Stimulated activated naive CD8-positive, alpha-beta T cell treated with anti-CD3 and anti-CD28 coated beads, Interleukin-15, amount 100 ng/mL, for 72 hours (primary cell): ENCODE measurements at regions not wholly inside any gene's neighbourhood (a gene's known extent, or its start where the extent isn't known, plus 50 kb on each side); places are given as distances from the start of the nearest gene placed in this dataset.

Experiments used
- ATAC-seq: fragments of 150-1000 bp; cut with Tn5 transposase; 2 replicates; pipeline ENCODE4 v1.10.0; 2021; ENCODE audit warnings: mild to moderate bottlenecking, moderate library complexity
- DNase-seq, 2 donors: peaks; one replicate each; pipeline ENCODE4 v3.0.0; 2021 to 2022
- H3K27ac Mint-ChIP-seq, 2 donors: one replicate each; pipeline ENCODE4 v1.8.0; 2022; ENCODE audit warnings: mild to moderate bottlenecking in 2 of 2, mixed read lengths in 2 of 2, moderate library complexity in 2 of 2
- H3K27me3 Mint-ChIP-seq: one replicate; pipeline ENCODE4 v1.8.0; 2022; ENCODE audit warnings: mixed read lengths
- H3K4me1 Mint-ChIP-seq: one replicate; pipeline ENCODE4 v1.8.0; 2022; ENCODE audit warnings: mild to moderate bottlenecking, mixed read lengths
- H3K4me3 Mint-ChIP-seq, 2 donors: one replicate each; pipeline ENCODE4 v1.8.0; 2022; ENCODE audit warnings: mild to moderate bottlenecking in 2 of 2, mixed read lengths in 2 of 2, moderate library complexity in 1 of 2
- H3K9me3 Mint-ChIP-seq, 2 donors: one replicate each; pipeline ENCODE4 v1.8.0; 2022; ENCODE audit warnings: mixed read lengths in 2 of 2

DNA sequence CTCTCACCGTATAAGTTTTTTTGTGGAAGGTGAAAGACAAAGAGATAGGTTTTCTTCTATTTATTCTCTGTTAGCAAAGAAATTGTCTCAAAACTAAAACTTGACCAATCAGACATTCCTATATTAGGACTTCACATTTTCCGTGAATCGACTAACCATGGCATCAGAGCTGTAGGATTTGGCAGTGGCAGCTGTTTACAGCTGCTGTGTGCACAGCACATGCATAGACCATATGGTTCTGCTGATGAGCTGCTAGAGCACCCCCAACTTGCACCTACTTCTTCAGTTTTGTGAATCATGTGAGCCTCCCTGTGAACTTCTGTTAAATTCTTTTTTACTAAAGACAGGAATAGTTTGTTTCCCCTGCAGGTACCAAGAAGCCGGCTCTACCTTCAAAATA, 157.9 kb downstream of the RFX6 start:
- H3K9me3 Mint-ChIP-seq: peaks cover 0 to 15% of the 10 kb centered on the region in 2 donors
- no peak overlapping the region for H3K27ac Mint-ChIP-seq
- DNase-seq (no peak), ATAC-seq (no peak)
- no peaks in the 10 kb centered on the region for H3K4me1 Mint-ChIP-seq
- no peak overlapping the region for H3K4me3 Mint-ChIP-seq
- no peaks in the 10 kb centered on the region for H3K27me3 Mint-ChIP-seq

DNA sequence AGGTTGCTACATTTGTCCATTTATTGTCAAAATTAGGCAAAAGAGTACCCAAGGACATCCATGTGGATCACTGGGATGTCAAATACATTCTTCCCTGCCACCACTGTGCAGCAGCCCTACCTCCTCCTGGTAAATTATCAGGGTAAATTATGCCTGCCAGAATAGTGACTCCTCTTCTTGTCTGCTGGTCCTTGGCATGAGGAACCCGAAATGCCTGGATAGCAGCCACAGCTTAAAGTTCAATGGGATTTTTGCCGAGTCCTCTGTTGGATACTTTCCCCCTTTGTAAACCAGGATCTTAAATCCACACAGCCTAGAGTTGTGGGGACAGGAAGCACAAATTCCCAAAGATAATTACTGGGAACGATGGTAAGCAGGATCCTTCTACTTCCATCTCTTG, 173.3 kb downstream of the RFX6 start:
- DNase-seq (no peak), ATAC-seq (no peak)
- peaks cover 6 to 32% of the 10 kb centered on the region in 2 donors for H3K9me3 Mint-ChIP-seq
- H3K27ac Mint-ChIP-seq: no peak overlapping the region
- no peaks in the 10 kb centered on the region for H3K27me3 Mint-ChIP-seq
- no peaks in the 10 kb centered on the region for H3K4me1 Mint-ChIP-seq
- no peak overlapping the region for H3K4me3 Mint-ChIP-seq

DNA sequence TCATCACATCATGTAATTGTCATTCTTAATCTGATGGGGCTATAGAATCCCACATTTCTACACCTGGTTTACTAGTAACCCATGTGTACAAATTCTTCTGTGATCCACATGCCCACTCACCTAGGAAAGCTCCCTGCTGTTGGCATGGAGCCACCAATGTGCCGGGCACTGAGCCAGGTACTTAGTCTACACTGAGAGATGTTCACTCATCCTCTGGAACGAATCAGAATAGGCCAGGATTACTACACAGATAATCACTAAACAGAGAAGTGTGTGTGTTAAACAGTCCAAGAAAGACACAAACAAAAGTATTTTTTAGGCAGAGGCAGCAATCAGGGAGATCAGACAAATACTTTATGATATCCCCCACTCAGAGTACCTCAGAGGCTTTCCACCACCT, 193.2 kb upstream of the VGLL2 start:
- H3K4me3 Mint-ChIP-seq: no peak overlapping the region

DNA sequence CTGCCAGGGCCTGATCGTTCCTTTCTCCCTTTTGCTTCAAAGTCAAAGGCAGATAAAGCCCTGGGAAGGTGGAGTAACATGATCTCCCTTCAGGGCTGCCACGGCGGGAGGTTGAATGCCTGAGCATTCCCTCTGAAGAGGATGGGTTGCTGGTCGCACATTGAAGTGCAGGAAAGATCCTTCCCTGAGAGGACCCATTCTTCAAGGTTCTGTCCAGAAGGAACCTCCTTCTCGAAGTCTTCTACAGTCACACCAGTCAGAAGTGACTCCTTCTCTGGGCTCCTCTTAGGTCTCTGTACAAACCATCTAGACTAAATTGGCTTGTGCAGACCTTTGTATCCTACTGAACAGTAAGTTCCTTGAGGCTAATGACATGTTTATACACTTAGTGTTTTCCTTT, 192.6 kb upstream of the VGLL2 start:
- ATAC-seq (no peak), DNase-seq (no peak)
- H3K4me3 Mint-ChIP-seq: no peak overlapping the region
- H3K27ac Mint-ChIP-seq: no peak overlapping the region
- peaks cover 0 to 6% of the 10 kb centered on the region in 2 donors for H3K9me3 Mint-ChIP-seq
- H3K4me1 Mint-ChIP-seq: no peaks in the 10 kb centered on the region
- H3K27me3 Mint-ChIP-seq: peaks cover 7% of the 10 kb centered on the region

More for the DNA sequence above, 193.2 kb upstream of the VGLL2 start:
- DNase-seq (no peak), ATAC-seq (no peak)
- H3K4me1 Mint-ChIP-seq: no peaks in the 10 kb centered on the region
- H3K9me3 Mint-ChIP-seq: peaks cover 0 to 6% of the 10 kb centered on the region in 2 donors
- peaks cover 7% of the 10 kb centered on the region for H3K27me3 Mint-ChIP-seq
- no peak overlapping the region for H3K27ac Mint-ChIP-seq

DNA sequence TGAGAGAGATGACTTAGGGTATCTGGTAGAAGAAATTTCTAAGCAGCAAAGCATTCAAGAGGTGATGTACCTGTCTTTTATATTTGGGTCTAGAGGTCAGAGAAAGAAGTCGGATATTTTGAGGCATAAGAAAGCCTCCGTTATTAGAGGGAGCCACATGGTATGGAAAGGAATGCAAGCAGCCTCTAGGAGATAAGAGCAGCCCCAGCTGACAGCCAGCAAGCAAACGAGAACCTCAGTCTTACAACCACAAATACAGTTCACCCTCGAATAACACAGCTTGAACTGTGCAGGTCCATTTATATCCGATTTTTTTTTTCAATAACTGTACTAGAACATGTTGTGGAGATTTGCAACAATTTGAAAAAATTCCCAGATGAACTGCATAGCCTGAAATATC, 190.7 kb upstream of the VGLL2 start:
- Mint-ChIP-seq H3K4me1 (no peaks in the 10 kb centered on the region), H3K4me3 (no peak overlapping the region), H3K9me3 (peaks cover 0 to 6% of the 10 kb centered on the region in 2 donors), H3K27ac (no peak overlapping the region), H3K27me3 (peaks cover 7% of the 10 kb centered on the region)
- DNase-seq (no peak), ATAC-seq (no peak)

DNA sequence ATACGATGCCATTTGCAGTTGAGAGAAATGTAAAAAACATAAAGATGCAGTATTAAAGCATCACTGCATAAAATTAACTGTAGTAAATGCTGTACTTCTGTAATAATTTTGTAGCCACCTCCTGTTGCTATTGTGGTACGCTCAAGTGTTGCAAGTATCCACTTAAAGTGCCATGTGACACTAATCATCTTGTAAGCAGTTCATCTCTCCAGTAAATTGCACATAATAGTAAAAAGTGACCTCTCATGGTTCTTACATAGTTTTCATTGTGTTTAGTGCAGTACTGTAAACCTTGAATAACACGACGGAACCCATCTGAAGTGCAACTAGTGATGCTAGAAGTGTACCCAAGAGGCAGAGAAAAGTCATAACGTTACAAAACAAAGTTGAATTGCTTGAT, 190.1 kb upstream of the VGLL2 start:
- peaks cover 7% of the 10 kb centered on the region for H3K27me3 Mint-ChIP-seq
- no peak for ATAC-seq
- no peak for DNase-seq
- H3K4me3 Mint-ChIP-seq: no peak overlapping the region
- H3K9me3 Mint-ChIP-seq: peaks cover 0 to 6% of the 10 kb centered on the region in 2 donors
- no peaks in the 10 kb centered on the region for H3K4me1 Mint-ChIP-seq
- H3K27ac Mint-ChIP-seq: no peak overlapping the region

DNA sequence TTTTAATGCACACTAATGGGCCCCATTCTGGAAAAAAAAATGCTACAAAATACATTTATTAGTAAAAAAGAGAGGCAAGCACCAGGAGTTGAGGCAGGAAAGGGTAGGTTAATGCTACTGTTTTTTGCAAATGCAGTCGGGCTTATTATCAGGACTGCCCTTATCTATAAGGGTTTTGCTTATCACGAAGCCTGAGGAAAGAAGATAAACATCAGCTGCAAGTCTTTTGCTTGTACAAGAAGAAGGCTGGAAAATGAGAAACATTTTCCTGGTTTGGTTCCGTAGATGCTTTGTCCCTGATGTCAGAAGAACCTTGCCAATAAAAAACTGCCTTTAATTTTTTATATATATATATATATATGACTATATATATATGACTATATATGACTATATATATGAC, 189.3 kb upstream of the VGLL2 start:
- no peak for ATAC-seq
- H3K4me3 Mint-ChIP-seq: no peak overlapping the region
- DNase-seq: no peak
- H3K27ac Mint-ChIP-seq: no peak overlapping the region
- no peaks in the 10 kb centered on the region for H3K4me1 Mint-ChIP-seq
- peaks cover 7% of the 10 kb centered on the region for H3K27me3 Mint-ChIP-seq
- H3K9me3 Mint-ChIP-seq: peaks cover 0 to 6% of the 10 kb centered on the region in 2 donors

DNA sequence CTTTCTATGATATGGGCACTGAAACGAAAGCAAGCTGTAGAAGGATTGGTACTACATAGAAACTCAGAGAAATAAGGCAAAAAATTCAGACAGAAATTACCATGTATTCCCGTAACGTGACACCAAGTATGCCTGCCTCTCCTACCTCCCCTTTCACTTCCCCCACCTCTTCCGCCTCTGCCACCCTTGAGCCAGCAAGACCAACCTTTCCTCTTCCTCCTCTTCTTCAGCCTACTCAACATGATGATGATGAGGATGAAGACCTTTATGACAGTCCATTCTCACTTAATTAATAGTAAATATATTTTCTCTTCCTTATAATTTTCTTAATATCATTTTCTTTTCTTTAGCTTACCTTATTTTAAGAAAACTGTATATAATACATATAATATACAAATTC, 188.1 kb upstream of the VGLL2 start:
- Mint-ChIP-seq H3K9me3 (peaks cover 0 to 6% of the 10 kb centered on the region in 2 donors), H3K4me3 (no peak overlapping the region), H3K27ac (no peak overlapping the region), H3K27me3 (peaks cover 7% of the 10 kb centered on the region), H3K4me1 (no peaks in the 10 kb centered on the region)
- DNase-seq: no peak
- ATAC-seq: no peak

DNA sequence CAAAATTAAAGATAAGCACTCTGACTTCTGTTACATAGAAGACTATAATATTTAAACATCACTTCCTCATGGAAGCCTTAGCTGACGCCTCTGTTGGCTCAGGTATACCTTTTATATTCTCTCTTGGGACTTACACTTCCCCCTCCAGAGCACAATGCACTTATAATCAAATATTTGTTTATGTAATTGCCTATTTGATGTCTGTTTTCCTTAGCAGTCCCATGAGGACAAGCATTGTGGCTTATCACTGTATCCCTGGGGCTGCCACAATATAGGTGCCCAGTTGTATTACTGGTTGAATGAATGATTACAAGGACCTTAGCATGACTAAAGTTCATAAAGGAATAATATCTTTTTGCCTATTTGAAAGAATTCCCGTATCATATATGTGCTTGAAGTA, 186.7 kb upstream of the VGLL2 start:
- ATAC-seq (no peak), DNase-seq (no peak)
- no peak overlapping the region for H3K4me3 Mint-ChIP-seq
- peaks cover 0 to 13% of the 10 kb centered on the region in 2 donors for H3K9me3 Mint-ChIP-seq
- H3K27me3 Mint-ChIP-seq: peaks cover 7% of the 10 kb centered on the region
- H3K4me1 Mint-ChIP-seq: no peaks in the 10 kb centered on the region
- H3K27ac Mint-ChIP-seq: no peak overlapping the region

DNA sequence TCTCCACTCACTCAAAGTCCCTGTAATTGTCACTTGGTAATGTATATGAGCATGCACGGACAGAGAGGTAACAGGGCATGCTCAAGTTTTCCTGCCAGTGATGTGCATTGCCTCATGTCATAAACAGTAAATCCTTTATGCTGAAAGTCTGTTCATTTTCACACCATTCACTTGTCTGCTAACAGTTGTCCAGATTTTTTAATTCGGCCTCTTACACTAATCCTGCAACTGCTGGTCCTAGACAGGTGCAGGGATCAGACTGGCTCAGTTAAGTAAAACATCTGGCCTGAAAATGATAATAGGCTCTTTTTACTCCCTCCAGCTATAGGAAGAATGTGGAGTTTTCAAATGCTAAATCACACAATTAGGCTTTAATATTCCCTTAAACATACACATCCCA, 185.4 kb upstream of the VGLL2 start:
- Mint-ChIP-seq H3K27ac (no peak overlapping the region), H3K4me1 (no peaks in the 10 kb centered on the region)
- ATAC-seq: no peak

DNA sequence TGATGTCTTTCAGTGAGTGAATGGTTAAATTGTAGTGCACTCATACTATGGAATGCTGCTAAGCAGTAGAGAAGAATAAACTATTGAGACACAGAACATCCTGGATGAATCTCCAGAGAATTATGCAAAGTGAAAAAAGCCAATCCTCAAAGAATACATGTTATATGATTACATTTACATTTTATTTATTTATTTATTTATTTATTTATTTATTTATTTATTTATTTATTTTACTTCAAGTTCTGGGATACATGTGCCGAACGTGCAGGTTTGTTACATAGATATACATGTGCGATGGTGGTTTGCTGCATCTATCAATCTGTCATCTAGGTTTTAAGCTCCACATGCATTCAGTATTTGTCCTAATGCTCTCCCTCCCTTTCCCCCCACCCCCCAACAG, 175.8 kb upstream of the VGLL2 start:
- Mint-ChIP-seq H3K4me1 (no peaks in the 10 kb centered on the region), H3K4me3 (no peak overlapping the region), H3K27me3 (no peaks in the 10 kb centered on the region), H3K9me3 (peaks cover 0 to 7% of the 10 kb centered on the region in 2 donors), H3K27ac (no peak overlapping the region)
- ATAC-seq (no peak), DNase-seq (no peak)

More for the DNA sequence above, 185.4 kb upstream of the VGLL2 start:
- no peak overlapping the region for H3K4me3 Mint-ChIP-seq
- peaks cover 7% of the 10 kb centered on the region for H3K27me3 Mint-ChIP-seq
- peaks cover 0 to 14% of the 10 kb centered on the region in 2 donors for H3K9me3 Mint-ChIP-seq
- no peak for DNase-seq

DNA sequence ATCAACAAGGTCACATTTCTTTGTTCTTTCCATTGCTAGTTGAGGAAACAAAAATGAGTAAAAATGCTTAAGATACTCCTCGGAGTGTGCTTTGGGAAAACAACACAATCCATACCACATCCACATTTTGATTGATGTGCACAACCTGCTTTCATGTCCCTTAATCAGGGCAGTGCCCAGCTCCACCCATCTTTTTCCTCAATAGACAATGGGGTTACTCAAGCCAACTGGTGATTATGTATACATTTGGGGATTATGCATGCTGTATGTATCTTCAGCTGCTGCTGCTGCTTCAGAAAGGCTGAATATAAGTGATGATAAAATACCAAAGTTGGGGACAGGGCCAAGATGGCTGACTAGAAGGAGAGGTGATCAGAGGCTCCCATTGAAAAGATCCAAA, 155.2 kb upstream of the VGLL2 start:
- no peaks in the 10 kb centered on the region for H3K27me3 Mint-ChIP-seq
- DNase-seq: no peak
- H3K9me3 Mint-ChIP-seq: peaks cover 8 to 22% of the 10 kb centered on the region in 2 donors
- H3K4me1 Mint-ChIP-seq: no peaks in the 10 kb centered on the region
- peak overlapping the region in 1 of 2 donors; percentile 52 for H3K27ac Mint-ChIP-seq
- no peak overlapping the region for H3K4me3 Mint-ChIP-seq
- ATAC-seq: no peak

DNA sequence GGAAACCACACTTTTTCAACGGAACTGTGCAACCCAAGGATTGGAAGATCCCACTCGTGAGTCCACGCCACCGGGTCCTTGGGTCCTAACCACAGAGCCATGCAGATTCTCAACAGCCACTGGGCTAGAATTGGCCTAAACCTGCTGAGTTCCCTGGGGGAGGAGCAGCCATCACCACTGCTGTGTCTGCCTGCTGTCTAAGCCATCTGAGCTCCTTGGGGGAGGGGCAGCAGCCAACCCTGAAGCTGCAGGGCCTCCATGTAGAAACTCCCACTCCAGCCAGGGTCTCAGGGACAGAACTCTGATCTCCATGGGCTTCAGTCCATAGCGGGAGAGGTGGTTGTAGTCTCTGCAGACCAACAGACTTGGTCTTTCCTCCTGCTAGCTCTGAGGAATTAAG, 154.6 kb upstream of the VGLL2 start:
- no peaks in the 10 kb centered on the region for H3K4me1 Mint-ChIP-seq
- no peak for DNase-seq
- ATAC-seq: no peak
- H3K9me3 Mint-ChIP-seq: peaks cover 8 to 22% of the 10 kb centered on the region in 2 donors
- H3K27ac Mint-ChIP-seq: no peak overlapping the region
- no peak overlapping the region for H3K4me3 Mint-ChIP-seq
- no peaks in the 10 kb centered on the region for H3K27me3 Mint-ChIP-seq

DNA sequence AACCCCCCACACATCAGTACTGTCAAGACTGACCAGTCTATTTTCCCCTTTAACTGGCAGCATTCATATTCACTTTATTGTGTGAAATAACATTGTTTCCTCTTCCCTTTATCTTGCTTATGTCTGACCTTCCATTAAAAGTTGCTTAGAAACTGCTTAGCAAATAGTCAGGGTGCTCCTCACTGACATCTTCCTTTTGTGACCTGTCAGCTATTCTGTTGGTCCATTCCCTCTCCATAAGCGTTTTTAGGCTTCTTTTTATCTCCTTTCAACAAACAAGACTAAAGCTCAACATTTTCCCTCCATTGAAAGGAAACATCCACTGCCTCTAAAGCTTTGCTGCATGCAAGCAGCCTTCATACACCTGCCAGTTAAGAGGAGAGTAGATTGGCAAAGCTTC, 147.7 kb upstream of the VGLL2 start:
- Mint-ChIP-seq H3K4me1 (no peaks in the 10 kb centered on the region), H3K4me3 (no peak overlapping the region), H3K9me3 (peaks cover 9 to 27% of the 10 kb centered on the region in 2 donors), H3K27me3 (no peaks in the 10 kb centered on the region), H3K27ac (no peak overlapping the region)
- ATAC-seq: no peak
- no peak for DNase-seq

DNA sequence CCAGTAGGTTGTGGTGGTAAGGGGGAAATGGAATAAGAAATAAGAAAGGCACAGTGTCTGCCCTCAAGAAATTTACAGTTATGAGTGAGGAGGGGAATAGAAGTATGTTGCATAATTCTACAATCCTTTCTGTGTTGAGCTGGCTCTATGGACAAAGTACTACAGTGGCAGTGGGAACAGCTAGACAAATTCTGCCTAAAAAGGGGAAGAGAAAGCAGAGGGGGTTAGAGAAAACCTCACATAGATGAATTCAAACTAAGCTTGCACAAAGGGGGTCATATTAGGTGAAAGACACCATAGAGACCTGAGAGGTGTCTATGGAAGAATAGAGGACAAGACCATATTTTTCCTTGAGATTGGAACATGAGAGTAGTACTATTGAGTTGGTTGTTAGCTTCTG, 146.9 kb upstream of the VGLL2 start:
- Mint-ChIP-seq H3K4me1 (no peaks in the 10 kb centered on the region), H3K27me3 (no peaks in the 10 kb centered on the region), H3K4me3 (no peak overlapping the region), H3K27ac (no peak overlapping the region), H3K9me3 (peaks cover 9 to 19% of the 10 kb centered on the region in 2 donors)
- DNase-seq: no peak
- ATAC-seq: no peak

DNA sequence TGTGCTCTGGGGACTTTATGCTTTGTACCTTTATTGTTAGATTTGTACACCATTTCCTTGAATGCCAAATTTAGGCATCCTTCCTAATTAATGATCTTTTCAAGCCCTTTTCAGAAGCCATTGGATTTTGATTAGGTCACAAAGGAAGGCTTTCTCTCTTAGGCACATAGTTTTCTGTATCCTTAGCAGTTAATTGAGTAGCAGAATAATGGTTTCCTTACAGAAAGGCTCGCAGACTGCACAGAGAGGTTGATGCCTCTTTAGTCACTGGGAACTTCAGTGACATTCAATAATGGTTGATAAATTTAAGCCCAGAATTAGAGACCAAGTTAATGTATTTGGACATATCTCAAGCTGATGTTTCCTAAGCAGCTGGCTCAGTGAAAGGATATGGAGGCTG, 139.1 kb upstream of the VGLL2 start:
- no peak for DNase-seq
- no peak overlapping the region for H3K27ac Mint-ChIP-seq
- H3K4me1 Mint-ChIP-seq: no peaks in the 10 kb centered on the region
- no peak overlapping the region for H3K4me3 Mint-ChIP-seq
- H3K27me3 Mint-ChIP-seq: no peaks in the 10 kb centered on the region
- H3K9me3 Mint-ChIP-seq: peaks cover 0 to 5% of the 10 kb centered on the region in 2 donors
- ATAC-seq: no peak

DNA sequence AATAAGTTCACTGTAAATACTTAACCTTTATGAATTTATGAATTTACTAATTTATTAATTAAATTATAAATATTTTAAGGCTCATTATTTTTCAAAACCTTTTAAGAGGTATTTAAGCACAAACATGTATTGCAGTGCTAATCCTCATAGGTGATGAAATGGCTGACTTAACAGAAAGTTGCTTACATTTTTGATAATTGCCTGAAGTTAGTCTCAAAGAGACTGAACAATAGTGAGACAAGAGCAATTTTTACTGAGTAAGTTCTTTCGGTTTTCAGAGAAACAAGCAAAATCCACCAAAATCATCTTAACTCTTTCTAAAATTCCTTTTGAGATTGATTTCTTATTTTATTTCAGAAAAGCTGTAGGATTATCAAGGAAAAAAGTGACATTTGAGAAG, 137.3 kb upstream of the VGLL2 start:
- DNase-seq: no peak
- no peak overlapping the region for H3K4me3 Mint-ChIP-seq
- ATAC-seq: no peak
- no peaks in the 10 kb centered on the region for H3K27me3 Mint-ChIP-seq
- no peak overlapping the region for H3K27ac Mint-ChIP-seq
- no peaks in the 10 kb centered on the region for H3K4me1 Mint-ChIP-seq
- no peaks in the 10 kb centered on the region for H3K9me3 Mint-ChIP-seq
